Transverse colon (tissue), 4 donors: ENCODE measurements at regions not wholly inside any gene's neighbourhood (a gene's known extent, or its start where the extent isn't known, plus 50 kb on each side); places are given as distances from the start of the nearest gene placed in this dataset.

Experiments used
- CTCF ChIP-seq, 5 experiments: fragments of 200-600 bp in 3 of 5; fragments of 450-650 bp in 2 of 5; sonication (generic) in 3 of 5; IDR thresholded peaks; 1 replicate in 2 of 5; 2 replicates in 3 of 5; pipeline ENCODE4 v1.5.1; 2016 to 2017; ENCODE audit warnings: antibody characterized with exemption in 5 of 5, inconsistent platforms in 3 of 5, mild to moderate bottlenecking in 2 of 5, moderate library complexity in 1 of 5
- EP300 ChIP-seq: sonication (generic); formaldehyde crosslinking; IDR thresholded peaks from one replicate; pipeline ENCODE4 v1.6.1; 2017; ENCODE audit warnings: antibody characterized with exemption, low read depth
- POLR2A ChIP-seq: fragments of 450-650 bp; IDR thresholded peaks from one replicate; pipeline ENCODE4 v1.6.1; 2016; ENCODE audit warnings: antibody characterized with exemption, mild to moderate bottlenecking, moderate library complexity
- POLR2AphosphoS5 ChIP-seq, 3 donors: sonication (generic); formaldehyde crosslinking; IDR thresholded peaks; one replicate each; pipeline ENCODE4 v1.6.1; 2016; ENCODE audit warnings: antibody characterized with exemption in 3 of 3

GRCh38 chr2:136637402-136637801 lies 127.9 kb upstream of the THSD7B start:
- TF ChIP-seq CTCF (IDR thresholded peaks at IDR 0.05): no peak
- no peak for TF ChIP-seq POLR2A
- TF ChIP-seq EP300: no peak
- no peak for TF ChIP-seq POLR2AphosphoS5 (IDR thresholded peaks at IDR 0.05)
